Amniotic stem cell (primary cell): ENCODE measurements at regions not wholly inside any gene's neighbourhood (a gene's known extent, or its start where the extent isn't known, plus 50 kb on each side); places are given as distances from the start of the nearest gene placed in this dataset.

ENCODE experiments used
- DNase-seq: peaks from one replicate; lab custom pipeline; 2025; lab: John Stamatoyannopoulos, UW

DNA sequence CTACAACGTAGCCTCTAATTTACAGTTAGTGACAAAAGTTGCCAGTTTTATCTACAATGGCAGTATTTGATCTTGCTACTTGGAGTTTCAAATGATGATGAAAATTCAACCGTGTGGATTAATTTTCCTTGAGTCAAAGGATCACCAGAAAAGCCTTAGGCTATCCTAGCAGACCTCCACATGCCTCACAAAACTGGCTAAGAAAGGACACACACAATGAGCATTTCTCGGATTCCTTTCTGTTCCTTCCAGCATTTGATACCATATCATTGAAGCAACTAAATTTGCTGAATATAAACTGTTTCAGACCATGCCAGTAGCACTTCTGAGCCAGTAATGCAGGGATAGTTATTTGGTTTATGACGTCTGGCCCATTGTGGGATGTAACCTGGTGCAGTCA lies 587.4 kb upstream of the MDFIC2 start:
- no peak for DNase-seq

- DNase-seq = no peak
Measured at GRCh38 chr3:70890020-70890394, 577.6 kb upstream of the MDFIC2 start.

DNA sequence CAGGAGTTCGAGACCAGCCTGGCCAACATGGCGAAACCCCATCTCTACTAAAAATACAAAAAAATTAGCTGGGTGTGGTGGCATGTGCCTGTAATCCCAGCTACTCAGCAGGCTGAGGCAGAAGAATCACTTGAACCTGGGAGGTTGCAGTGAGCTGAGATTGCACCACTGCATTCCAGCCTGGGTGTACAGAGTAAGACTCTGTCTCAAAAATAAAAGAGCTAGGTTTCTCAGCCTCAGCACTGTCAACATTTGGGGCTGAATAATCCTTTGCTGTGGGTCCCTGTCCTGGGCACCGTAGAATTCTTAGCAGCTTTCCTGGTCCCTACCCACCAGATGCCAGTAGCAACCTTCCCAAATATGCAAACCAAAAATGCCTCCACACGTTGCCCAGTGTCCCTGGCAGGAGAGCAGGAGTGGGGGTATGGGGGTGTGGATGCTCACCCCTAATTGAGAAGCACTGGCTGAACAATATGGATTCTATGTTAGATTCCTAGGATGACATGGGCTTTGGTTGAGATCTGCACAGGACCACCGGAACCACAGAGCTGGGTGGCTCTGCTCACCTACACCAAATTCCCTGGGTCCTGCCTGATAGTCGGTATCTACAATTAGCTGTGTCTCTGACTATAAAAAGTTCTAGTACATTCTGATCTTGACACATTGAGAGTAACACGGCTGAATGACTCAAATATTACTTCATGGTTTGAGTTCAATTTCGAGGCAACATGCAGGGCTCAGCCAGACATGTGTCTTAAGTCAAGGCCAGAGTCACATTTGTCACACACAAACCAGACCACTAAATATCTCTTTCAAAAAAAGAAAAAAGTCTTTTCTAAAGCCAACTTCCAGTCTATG lies 577.0 kb upstream of the MDFIC2 start:
- no peak for DNase-seq

DNA sequence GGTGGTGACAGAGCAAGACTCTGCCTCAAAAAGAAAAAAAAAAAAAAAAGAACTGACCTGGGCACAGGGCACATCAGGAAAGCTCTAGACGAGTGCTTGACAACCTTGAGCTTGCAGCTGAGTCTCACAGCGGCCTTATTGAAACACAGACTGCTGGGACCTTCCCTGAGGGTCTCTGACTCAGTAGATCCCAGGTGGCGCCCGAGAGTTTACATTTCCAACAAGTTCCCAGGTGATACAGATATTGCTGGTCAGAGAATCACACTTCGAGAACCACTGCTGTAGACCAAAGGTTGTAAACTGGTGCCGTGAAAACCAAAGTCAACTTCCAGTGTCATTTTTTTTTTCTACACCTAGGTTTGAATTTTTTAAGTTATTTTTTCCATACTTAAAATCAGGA lies 573.2 kb upstream of the MDFIC2 start:
- no peak for DNase-seq

- no peak for DNase-seq
Measured at GRCh38 chr3:70882104-70882503, 569.7 kb upstream of the MDFIC2 start.

GRCh38 chr3:70880421-70880820 lies 568.0 kb upstream of the MDFIC2 start:
- DNase-seq = no peak

DNA sequence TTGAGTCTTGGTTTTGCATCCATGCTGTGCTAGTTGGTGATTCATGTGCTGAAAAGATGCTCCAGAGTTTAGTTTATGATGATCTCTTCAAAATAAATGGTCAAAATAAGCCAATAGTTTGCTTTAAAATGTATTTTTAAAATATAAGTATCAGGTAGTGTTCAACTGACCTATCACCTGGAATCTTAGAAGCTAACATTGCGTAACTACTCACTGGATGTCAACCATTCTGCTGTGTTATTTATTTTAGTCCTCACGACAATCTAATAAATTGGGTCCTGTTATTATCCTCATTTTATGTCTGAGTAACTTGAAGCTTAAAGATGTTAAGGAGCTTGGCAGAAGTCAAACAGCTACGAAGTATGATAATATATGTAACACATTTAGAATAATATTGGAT lies 563.7 kb upstream of the MDFIC2 start:
- DNase-seq = no peak

- no peak for DNase-seq
Measured at GRCh38 chr3:70874196-70874595, 561.8 kb upstream of the MDFIC2 start.

DNA sequence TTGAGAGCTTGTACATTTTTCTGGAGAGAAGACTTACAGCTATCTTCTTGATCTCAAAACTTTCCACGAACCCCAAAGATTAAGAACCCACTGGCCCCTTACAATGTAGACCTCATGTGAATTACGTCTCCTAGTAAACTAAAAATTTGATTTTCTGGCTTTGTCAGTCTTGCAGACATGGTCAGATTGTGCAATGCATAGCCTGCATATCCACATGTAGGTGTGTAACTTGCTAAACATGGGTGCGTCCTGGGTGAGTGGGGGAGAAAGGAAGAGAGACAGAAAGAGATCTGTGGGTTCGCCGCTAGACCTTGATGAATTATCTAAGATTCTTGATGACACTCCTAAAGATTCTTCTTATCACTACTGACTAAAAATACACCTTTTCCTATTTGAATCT lies 561.2 kb upstream of the MDFIC2 start:
- DNase-seq = no peak

DNA sequence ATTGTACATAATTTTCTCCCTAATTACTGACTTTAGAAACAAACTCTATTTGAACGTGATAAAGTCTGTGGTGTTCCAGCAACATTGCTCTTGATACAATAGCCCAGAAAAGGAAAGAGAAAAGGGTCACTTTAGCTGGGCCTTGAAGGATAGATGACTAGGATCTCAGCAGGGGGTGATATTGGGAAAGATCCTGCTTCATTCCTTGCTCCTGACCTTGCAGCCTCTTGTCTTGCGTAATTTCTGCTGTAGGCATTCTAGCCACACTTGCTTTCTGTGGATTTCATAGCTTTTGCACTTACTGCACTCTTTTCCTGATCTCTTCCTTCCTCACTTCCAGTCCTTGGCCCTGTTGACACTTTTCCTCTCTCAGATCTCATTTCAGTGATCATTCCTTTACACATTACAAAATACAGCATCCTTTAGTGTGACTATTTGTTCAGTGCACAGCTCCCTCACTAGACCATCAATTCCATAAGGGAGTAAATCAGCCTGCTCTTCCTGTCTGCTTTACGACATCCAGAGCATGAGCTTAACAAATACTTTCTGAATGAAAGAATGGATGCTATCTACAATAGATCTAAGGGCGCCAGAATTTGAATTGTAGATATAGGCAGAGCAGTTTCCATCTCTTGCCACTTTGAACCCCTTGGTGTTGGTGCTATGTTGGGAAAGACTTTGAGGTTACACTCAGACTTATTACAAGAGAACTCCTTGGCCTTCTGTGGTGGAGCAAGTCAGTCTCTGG lies 559.6 kb upstream of the MDFIC2 start:
- DNase-seq = no peak

DNA sequence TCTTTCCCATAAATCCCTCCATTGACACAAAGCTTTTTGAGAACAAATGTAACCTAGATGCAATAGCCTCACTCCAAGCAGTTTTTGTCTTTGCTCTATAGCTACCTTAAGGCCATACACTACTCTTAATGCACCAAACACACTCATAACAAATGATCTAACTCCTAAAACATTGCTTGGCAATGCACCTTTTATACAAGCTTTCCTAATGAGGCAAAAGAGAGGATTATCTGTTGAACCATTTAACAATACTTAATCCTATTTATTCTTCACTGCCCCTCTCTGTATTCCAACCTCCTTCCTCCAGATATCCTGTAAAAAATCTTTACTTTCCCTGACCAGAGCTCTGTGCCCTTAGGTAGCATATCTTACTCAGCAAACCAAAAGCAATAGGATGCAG lies 558.1 kb upstream of the MDFIC2 start:
- no peak for DNase-seq

- DNase-seq = no peak
Measured at GRCh38 chr3:70868561-70868960, 556.1 kb upstream of the MDFIC2 start.

DNA sequence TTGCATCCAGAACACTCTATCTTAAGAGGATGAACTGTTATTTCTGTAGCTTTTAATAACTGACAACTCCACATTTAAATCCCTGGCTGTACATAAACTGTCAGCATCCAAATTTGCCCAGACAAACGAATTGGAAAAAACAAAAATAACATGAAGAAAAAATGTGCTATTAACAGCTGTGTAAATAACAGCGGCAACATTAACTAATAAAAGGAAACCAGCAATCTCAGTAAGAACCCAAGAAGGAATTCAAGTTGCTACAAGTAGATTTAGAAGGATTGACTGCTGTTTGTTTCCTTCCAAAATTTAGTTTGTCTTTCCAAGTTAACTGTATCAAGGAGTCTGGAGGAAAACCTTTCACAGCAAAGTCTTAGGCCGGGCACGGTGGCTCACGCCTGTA lies 550.6 kb upstream of the MDFIC2 start:
- DNase-seq = no peak

DNA sequence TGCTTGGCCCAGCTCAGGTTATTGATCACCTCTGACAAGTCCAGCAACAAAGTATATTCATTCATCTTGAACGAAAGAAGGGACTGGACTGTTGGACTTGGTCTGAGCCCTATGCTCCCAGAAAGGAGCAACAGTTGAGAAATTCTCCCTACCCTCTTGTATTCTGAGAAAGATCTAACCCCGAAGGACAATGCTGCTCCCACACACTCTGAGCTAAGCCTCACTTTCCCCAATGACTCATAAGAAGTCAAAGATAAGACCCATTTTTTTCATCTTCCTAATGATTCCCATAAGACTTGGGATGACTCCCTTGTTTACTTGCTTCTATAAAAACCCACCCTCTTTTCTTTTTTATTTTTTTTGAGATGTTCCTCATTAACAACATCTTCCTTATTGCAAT lies 549.4 kb upstream of the MDFIC2 start:
- DNase-seq = no peak

- no peak for DNase-seq
Measured at GRCh38 chr3:70861234-70861633, 548.8 kb upstream of the MDFIC2 start.

DNA sequence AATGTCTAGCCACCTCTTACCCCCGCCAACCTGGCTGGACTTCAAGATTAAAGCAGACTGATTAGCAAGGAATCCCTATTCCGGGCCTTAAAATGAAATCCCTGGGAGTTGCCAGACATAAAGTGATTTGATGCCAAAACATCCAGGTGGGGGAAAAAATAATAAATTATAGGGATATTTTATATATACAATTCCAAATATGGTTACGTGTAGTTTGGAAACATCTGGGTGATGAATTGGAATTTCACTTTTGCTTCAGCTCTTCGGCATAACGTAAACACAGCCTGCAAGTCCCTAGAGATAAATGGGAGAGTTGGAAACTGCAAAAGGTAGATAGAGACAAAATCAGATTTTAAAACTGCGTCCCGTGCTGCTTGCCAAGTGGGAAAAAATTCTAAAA lies 545.5 kb upstream of the MDFIC2 start:
- DNase-seq = no peak

DNA sequence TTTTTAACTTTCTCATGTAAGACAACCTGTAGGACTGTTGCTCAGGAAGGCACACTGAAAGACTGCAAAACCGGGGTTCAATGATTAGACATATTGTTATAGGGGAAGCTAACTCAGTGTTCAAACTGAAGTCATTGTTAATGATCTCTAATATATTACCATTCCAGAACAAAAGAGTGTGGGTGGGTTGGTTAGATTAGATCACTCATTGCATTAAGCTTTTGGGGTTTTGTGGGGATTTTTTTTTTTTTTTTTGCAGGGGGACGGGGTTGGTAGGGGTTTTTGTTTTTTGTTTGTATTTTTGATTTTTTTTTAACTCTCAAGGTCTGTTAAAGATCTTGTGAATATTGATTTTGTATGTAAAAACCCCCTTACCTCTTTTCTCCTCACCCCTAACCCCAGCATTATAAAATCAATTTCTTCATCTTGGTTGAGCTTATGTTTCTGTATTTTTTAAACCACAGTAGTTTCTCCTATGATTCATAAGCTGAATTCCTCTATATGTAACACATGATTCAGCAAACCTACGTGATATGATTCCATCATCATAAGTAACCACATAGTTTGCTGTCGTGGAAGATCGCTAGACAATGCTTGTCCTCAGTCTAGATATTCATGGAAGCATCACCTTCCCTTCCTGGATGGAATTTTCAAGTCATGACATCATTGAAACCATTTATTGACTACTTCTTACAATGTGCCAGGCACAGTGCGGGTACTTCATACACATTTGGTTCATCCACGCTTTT lies 544.1 kb upstream of the MDFIC2 start:
- peak; percentile 83 for DNase-seq

GRCh38 chr3:70855149-70855548 lies 542.7 kb upstream of the MDFIC2 start:
- no peak for DNase-seq

DNA sequence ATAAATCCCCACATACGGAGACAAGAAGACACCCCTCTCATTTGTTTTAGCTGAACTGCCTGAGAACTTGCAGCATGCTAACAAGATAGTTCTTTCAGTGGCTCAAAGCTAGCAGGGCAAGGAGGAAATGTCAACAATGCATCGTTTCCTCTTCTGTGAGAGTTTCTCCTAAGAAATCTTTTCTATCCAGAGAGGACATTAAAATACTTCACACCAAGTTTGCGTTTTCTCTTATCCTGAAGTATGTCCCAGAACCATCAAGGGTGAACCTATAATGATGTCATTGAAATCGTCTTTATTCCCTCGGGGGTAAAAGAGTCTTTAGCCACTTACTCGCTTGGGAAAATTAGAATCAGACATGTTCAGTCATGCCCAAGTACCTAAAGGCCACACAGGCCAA lies 541.7 kb upstream of the MDFIC2 start:
- no peak for DNase-seq

- DNase-seq = no peak
Measured at GRCh38 chr3:70853161-70853944, 540.9 kb upstream of the MDFIC2 start.

- peak; percentile 62 for DNase-seq
Measured at GRCh38 chr3:70849911-70850699, 537.7 kb upstream of the MDFIC2 start.
